ENCODE measurements at regions not wholly inside any gene's neighbourhood (a gene's known extent, or its start where the extent isn't known, plus 50 kb on each side); places are given as distances from the start of the nearest gene placed in this dataset.

DNA sequence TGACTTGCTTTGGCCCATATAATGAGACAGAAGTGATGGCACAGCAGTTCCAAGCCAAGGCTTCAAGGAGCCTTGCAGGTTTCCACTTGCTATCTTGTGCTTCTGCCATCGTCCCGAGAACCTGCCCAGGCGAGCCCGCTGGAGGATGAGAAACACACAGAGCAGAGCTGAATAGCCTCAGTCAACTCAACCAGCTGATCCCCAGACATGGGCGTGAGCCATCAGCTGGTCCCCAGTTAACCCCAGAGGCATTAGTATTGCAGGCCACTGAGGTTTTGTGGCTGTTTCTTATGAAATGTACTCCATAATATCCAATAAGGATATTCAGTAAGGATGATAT, 57.7 kb upstream of the GPCPD1 start:
- TF ChIP-seq POLR2A (IDR thresholded peaks at IDR 0.05) (no peak), EP300 (IDR thresholded peaks at IDR 0.05) (no peak)
- TF ChIP-seq, protein P1, sequence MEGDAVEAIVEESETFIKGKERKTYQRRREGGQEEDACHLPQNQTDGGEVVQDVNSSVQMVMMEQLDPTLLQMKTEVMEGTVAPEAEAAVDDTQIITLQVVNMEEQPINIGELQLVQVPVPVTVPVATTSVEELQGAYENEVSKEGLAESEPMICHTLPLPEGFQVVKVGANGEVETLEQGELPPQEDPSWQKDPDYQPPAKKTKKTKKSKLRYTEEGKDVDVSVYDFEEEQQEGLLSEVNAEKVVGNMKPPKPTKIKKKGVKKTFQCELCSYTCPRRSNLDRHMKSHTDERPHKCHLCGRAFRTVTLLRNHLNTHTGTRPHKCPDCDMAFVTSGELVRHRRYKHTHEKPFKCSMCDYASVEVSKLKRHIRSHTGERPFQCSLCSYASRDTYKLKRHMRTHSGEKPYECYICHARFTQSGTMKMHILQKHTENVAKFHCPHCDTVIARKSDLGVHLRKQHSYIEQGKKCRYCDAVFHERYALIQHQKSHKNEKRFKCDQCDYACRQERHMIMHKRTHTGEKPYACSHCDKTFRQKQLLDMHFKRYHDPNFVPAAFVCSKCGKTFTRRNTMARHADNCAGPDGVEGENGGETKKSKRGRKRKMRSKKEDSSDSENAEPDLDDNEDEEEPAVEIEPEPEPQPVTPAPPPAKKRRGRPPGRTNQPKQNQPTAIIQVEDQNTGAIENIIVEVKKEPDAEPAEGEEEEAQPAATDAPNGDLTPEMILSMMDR (IDR thresholded peaks at IDR 0.05) = no peak
